SKM-1 treated with dmso at 0.1 percent for 144 hours (cell line): ENCODE measurements at regions not wholly inside any gene's neighbourhood (a gene's known extent, or its start where the extent isn't known, plus 50 kb on each side); places are given as distances from the start of the nearest gene placed in this dataset.

ENCODE experiments used
- DNase-seq: peaks from one replicate; lab custom pipeline; 2025; ENCODE audit not compliant: unreplicated experiment; lab: John Stamatoyannopoulos, UW

- DNase-seq: no peak
Observed at GRCh38 chr1:219358080-219358479, 184.4 kb downstream of the LYPLAL1 start.

GRCh38 chr1:219354962-219355361, 181.3 kb downstream of the LYPLAL1 start:
- no peak for DNase-seq

- DNase-seq: no peak
Observed at GRCh38 chr1:219352961-219353651, 179.4 kb downstream of the LYPLAL1 start.

- no peak for DNase-seq
Observed at GRCh38 chr1:219350172-219350931, 176.7 kb downstream of the LYPLAL1 start.

GRCh38 chr1:219347921-219348391, 174.3 kb downstream of the LYPLAL1 start:
- DNase-seq: no peak

GRCh38 chr1:219347376-219347775, 173.7 kb downstream of the LYPLAL1 start:
- DNase-seq: no peak

- no peak for DNase-seq
Observed at GRCh38 chr1:219345953-219346352, 172.3 kb downstream of the LYPLAL1 start.

GRCh38 chr1:219342836-219343235, 169.2 kb downstream of the LYPLAL1 start:
- DNase-seq: no peak

- no peak for DNase-seq
Observed at GRCh38 chr1:219340796-219341195, 167.1 kb downstream of the LYPLAL1 start.

- no peak for DNase-seq
Observed at GRCh38 chr1:219339466-219339865, 165.8 kb downstream of the LYPLAL1 start.

- no peak for DNase-seq
Observed at GRCh38 chr1:219337588-219337987, 163.9 kb downstream of the LYPLAL1 start.

GRCh38 chr1:219333626-219334025, 159.9 kb downstream of the LYPLAL1 start:
- no peak for DNase-seq

- DNase-seq: no peak
Observed at GRCh38 chr1:219331424-219331823, 157.7 kb downstream of the LYPLAL1 start.

- DNase-seq: no peak
Observed at GRCh38 chr1:219330669-219331068, 157.0 kb downstream of the LYPLAL1 start.

- DNase-seq: no peak
Observed at GRCh38 chr1:219330001-219330400, 156.3 kb downstream of the LYPLAL1 start.

- DNase-seq: no peak
Observed at GRCh38 chr1:219329578-219329977, 155.9 kb downstream of the LYPLAL1 start.

GRCh38 chr1:219326843-219327242, 153.2 kb downstream of the LYPLAL1 start:
- DNase-seq: no peak

GRCh38 chr1:219325368-219325742, 151.7 kb downstream of the LYPLAL1 start:
- DNase-seq: no peak

- DNase-seq: no peak
Observed at GRCh38 chr1:219324629-219325367, 151.1 kb downstream of the LYPLAL1 start.

- DNase-seq: no peak
Observed at GRCh38 chr1:219324171-219324570, 150.5 kb downstream of the LYPLAL1 start.

GRCh38 chr1:219323426-219323825, 149.7 kb downstream of the LYPLAL1 start:
- DNase-seq: no peak

GRCh38 chr1:219322766-219323165, 149.1 kb downstream of the LYPLAL1 start:
- no peak for DNase-seq
